VCaP (cell line): ENCODE measurements at regions not wholly inside any gene's neighbourhood (a gene's known extent, or its start where the extent isn't known, plus 50 kb on each side); places are given as distances from the start of the nearest gene placed in this dataset.

Source experiments
- H3K27ac ChIP-seq: fragments of 450-650 bp; 2 replicates; pipeline ENCODE4 v1.5.1; 2017
- CTCF ChIP-seq: fragments of 450-650 bp; conservative IDR thresholded peaks from 2 replicates; pipeline ENCODE4 v1.5.1; 2017; ENCODE audit warnings: mild to moderate bottlenecking, moderate library complexity

- H3K27ac ChIP-seq, result no peak overlapping the region
- no peak for TF ChIP-seq CTCF
Observed at GRCh38 chr3:6155650-6156338, 705.1 kb upstream of the GRM7 start.

- H3K27ac ChIP-seq, result no peak overlapping the region
- no peak for TF ChIP-seq CTCF
Observed at GRCh38 chr3:6165951-6166350, 695.0 kb upstream of the GRM7 start.

- no peak overlapping the region for H3K27ac ChIP-seq
- TF ChIP-seq CTCF, result no peak
Observed at GRCh38 chr3:6168256-6168655, 692.7 kb upstream of the GRM7 start.

GRCh38 chr3:6172871-6173642 is 687.9 kb upstream of the GRM7 start:
- H3K27ac ChIP-seq, result no peak overlapping the region
- no peak for TF ChIP-seq CTCF

GRCh38 chr3:6177417-6177816 is 683.5 kb upstream of the GRM7 start:
- no peak overlapping the region for H3K27ac ChIP-seq
- no peak for TF ChIP-seq CTCF

GRCh38 chr3:6179761-6180160 is 681.2 kb upstream of the GRM7 start:
- H3K27ac ChIP-seq, result no peak overlapping the region
- no peak for TF ChIP-seq CTCF

GRCh38 chr3:6180171-6180570 is 680.7 kb upstream of the GRM7 start:
- no peak for TF ChIP-seq CTCF
- no peak overlapping the region for H3K27ac ChIP-seq
